ENCODE measurements at regions not wholly inside any gene's neighbourhood (a gene's known extent, or its start where the extent isn't known, plus 50 kb on each side); places are given as distances from the start of the nearest gene placed in this dataset.
A peak's percentile ranks its signal among the peaks of the same experiment; 100 is the strongest.

- H3K4me3 Mint-ChIP-seq, result no peak overlapping the region
- ATAC-seq (ENCODE audit: low read depth in 2 of 2), result no peak
Observed at GRCh38 chr15:91664224-91664836, 189.2 kb upstream of the SLCO3A1 start.

DNA sequence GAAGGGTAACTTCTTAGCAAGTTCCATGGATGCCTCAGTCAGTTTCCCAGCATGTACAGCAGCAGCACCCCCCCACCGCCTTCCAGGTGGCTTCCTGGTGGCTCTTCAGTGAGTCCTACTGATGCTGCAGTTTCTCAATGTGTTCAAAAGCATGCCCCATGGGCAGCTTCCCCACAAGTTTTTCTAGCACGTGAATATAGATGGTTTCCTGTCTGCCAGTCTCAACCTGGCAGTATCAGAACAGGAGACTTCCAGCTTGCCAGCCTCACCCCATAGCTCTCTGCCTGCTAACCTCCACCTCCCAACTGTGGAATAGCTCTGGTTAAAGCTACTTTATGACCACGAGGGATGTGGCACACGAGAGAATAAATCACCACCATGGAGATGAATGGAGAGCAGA lies 188.3 kb upstream of the SLCO3A1 start:
- DNase-seq, result peak in 1 of 3 donors; percentile 11

More at GRCh38 chr15:91664224-91664836, 189.2 kb upstream of the SLCO3A1 start:
- Histone ChIP-seq H3K27me3 (ENCODE audit: control insufficient read depth, insufficient read depth, low read length) (peaks cover 3% of the 10 kb centered on the region), H3K27ac (ENCODE audit: insufficient read depth, low read length, poor library complexity, severe bottlenecking) (no peak overlapping the region), H3K36me3 (ENCODE audit: control insufficient read depth, insufficient read depth, low read length) (no peaks in the 10 kb centered on the region), H3K9me3 (ENCODE audit: control insufficient read depth in 2 of 2, low read length in 2 of 2) (no peaks in the 10 kb centered on the region), H3K4me1 (ENCODE audit: control insufficient read depth, insufficient read depth, low read length, poor library complexity, severe bottlenecking) (no peaks in the 10 kb centered on the region), H3K4me3 (ENCODE audit: low read depth, low read length) (no peak overlapping the region)
- H3K4me1 Mint-ChIP-seq, result peaks cover 0 to 7% (median 3%) of the 10 kb centered on the region in 4 donors
- H3K9me3 Mint-ChIP-seq, result peaks cover 0 to 2% (median 0%) of the 10 kb centered on the region in 7 donors
- H3K27me3 Mint-ChIP-seq, result peaks cover 13% of the 10 kb centered on the region
- no peak overlapping the region for H3K27ac Mint-ChIP-seq
- no peak for DNase-seq
- no peaks in the 10 kb centered on the region for H3K36me3 Mint-ChIP-seq

DNA sequence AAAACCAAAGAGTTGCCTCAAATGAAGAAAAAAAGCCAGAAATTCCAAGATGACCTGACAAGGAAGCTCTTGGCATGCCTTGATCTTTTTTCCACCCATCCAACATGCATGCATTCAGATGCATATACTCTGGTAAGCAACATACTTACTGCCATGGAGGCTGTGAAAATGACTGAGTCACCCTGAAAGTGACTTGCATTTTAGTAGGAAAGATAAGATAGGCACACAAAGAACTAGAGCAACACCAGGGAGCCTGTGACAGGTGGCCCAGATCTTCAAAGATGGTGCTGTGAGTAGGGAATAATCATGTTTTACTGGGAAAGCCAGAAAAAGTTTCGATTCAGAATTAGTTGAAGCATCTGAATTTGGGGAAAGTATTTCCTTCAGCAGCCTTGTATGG lies 185.1 kb upstream of the SLCO3A1 start:
- Histone ChIP-seq H3K4me3 (ENCODE audit: low read depth, low read length) (no peak overlapping the region), H3K27ac (ENCODE audit: insufficient read depth, low read length, poor library complexity, severe bottlenecking) (no peak overlapping the region), H3K9me3 (ENCODE audit: control insufficient read depth in 2 of 2, low read length in 2 of 2) (no peaks in the 10 kb centered on the region), H3K27me3 (ENCODE audit: control insufficient read depth, insufficient read depth, low read length) (peaks cover 3% of the 10 kb centered on the region), H3K36me3 (ENCODE audit: control insufficient read depth, insufficient read depth, low read length) (no peaks in the 10 kb centered on the region), H3K4me1 (ENCODE audit: control insufficient read depth, insufficient read depth, low read length, poor library complexity, severe bottlenecking) (no peaks in the 10 kb centered on the region)
- Mint-ChIP-seq H3K4me3 (no peak overlapping the region), H3K9me3 (no peaks in the 10 kb centered on the region), H3K4me1 (no peaks in the 10 kb centered on the region), H3K36me3 (no peaks in the 10 kb centered on the region), H3K27ac (no peak overlapping the region), H3K27me3 (peaks cover 7% of the 10 kb centered on the region)
- DNase-seq, result no peak
- ATAC-seq (ENCODE audit: low read depth in 2 of 2), result no peak

More for the DNA sequence above, 188.3 kb upstream of the SLCO3A1 start:
- no peak for ATAC-seq (ENCODE audit: low read depth in 2 of 2)
- Histone ChIP-seq H3K4me3 (ENCODE audit: low read depth, low read length) (no peak overlapping the region), H3K4me1 (ENCODE audit: control insufficient read depth, insufficient read depth, low read length, poor library complexity, severe bottlenecking) (no peaks in the 10 kb centered on the region), H3K9me3 (ENCODE audit: control insufficient read depth in 2 of 2, low read length in 2 of 2) (no peaks in the 10 kb centered on the region), H3K36me3 (ENCODE audit: control insufficient read depth, insufficient read depth, low read length) (no peaks in the 10 kb centered on the region), H3K27ac (ENCODE audit: insufficient read depth, low read length, poor library complexity, severe bottlenecking) (no peak overlapping the region), H3K27me3 (ENCODE audit: control insufficient read depth, insufficient read depth, low read length) (peaks cover 3% of the 10 kb centered on the region)
- H3K36me3 Mint-ChIP-seq, result no peaks in the 10 kb centered on the region
- peaks cover 6% of the 10 kb centered on the region for H3K27me3 Mint-ChIP-seq
- peaks cover 0 to 5% (median 2%) of the 10 kb centered on the region in 4 donors for H3K4me1 Mint-ChIP-seq
- H3K27ac Mint-ChIP-seq, result no peak overlapping the region
- H3K9me3 Mint-ChIP-seq, result peaks cover 0 to 2% (median 0%) of the 10 kb centered on the region in 7 donors
- H3K4me3 Mint-ChIP-seq, result no peak overlapping the region

DNA sequence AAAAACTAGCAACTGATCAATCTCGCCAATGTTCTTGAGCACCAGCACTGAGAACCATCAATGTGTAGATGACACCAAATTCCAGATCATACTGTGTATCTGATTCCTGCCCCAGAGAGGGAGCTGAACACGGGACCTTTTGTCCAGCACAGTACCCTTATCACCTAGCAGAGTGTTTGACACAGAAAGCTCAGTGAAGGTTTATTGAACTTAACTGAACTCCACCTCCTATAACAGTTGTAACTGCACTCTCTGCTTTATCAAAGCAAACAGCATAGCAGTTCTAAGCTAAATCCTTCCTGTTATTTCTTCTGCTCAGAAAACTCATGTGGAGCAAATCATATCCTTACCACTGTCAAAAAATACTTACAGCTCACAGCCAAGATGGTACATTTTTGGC lies 183.4 kb upstream of the SLCO3A1 start:
- DNase-seq (no peak), ATAC-seq (ENCODE audit: low read depth in 2 of 2) (no peak)
- H3K36me3 ChIP-seq (ENCODE audit: control insufficient read depth, insufficient read depth, low read length), result no peaks in the 10 kb centered on the region
- H3K9me3 ChIP-seq (ENCODE audit: control insufficient read depth in 2 of 2, low read length in 2 of 2), result peaks cover 10% of the 10 kb centered on the region in 2 experiments
- Mint-ChIP-seq H3K27me3 (peaks cover 14% of the 10 kb centered on the region), H3K27ac (no peak overlapping the region), H3K36me3 (no peaks in the 10 kb centered on the region), H3K9me3 (peaks cover 0 to 15% (median 6%) of the 10 kb centered on the region in 7 donors), H3K4me3 (no peak overlapping the region), H3K4me1 (no peaks in the 10 kb centered on the region)
- H3K4me3 ChIP-seq (ENCODE audit: low read depth, low read length), result no peak overlapping the region
- H3K27ac ChIP-seq (ENCODE audit: insufficient read depth, low read length, poor library complexity, severe bottlenecking), result no peak overlapping the region
- peaks cover 7% of the 10 kb centered on the region for H3K27me3 ChIP-seq (ENCODE audit: control insufficient read depth, insufficient read depth, low read length)
- H3K4me1 ChIP-seq (ENCODE audit: control insufficient read depth, insufficient read depth, low read length, poor library complexity, severe bottlenecking), result no peaks in the 10 kb centered on the region

- Histone ChIP-seq H3K27me3 (ENCODE audit: control insufficient read depth, insufficient read depth, low read length) (peaks cover 6% of the 10 kb centered on the region), H3K27ac (ENCODE audit: insufficient read depth, low read length, poor library complexity, severe bottlenecking) (no peak overlapping the region), H3K4me1 (ENCODE audit: control insufficient read depth, insufficient read depth, low read length, poor library complexity, severe bottlenecking) (no peaks in the 10 kb centered on the region), H3K9me3 (ENCODE audit: control insufficient read depth in 2 of 2, low read length in 2 of 2) (peaks cover 10% of the 10 kb centered on the region in 2 experiments), H3K4me3 (ENCODE audit: low read depth, low read length) (no peak overlapping the region), H3K36me3 (ENCODE audit: control insufficient read depth, insufficient read depth, low read length) (no peaks in the 10 kb centered on the region)
- Mint-ChIP-seq H3K9me3 (peaks cover 0 to 15% (median 6%) of the 10 kb centered on the region in 7 donors), H3K4me1 (no peaks in the 10 kb centered on the region), H3K27ac (no peak overlapping the region), H3K27me3 (peaks cover 15% of the 10 kb centered on the region), H3K4me3 (no peak overlapping the region), H3K36me3 (no peaks in the 10 kb centered on the region)
- no peak for ATAC-seq (ENCODE audit: low read depth in 2 of 2)
- DNase-seq, result no peak
Observed at GRCh38 chr15:91678003-91678402, 175.5 kb upstream of the SLCO3A1 start.

DNA sequence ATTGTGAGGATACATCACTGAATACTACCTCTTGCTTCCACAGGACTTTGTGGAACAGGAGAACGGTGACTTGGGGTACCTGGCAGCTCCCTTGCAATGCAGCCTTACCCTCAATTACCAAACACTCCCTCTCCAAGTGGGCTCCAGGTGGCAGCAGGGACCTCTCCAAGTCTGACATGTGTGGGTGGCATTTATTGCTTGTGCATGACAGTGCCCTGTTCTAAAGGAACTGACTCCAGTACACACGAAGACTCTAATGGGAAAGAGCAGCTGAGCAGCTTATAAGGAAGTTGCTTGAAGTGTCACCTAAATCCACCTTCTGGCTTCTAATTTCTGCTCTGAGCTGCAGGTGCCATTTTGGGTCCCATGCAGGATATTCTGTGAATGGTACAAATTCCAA lies 174.1 kb upstream of the SLCO3A1 start:
- DNase-seq, result no peak
- Mint-ChIP-seq H3K36me3 (no peaks in the 10 kb centered on the region), H3K27ac (no peak overlapping the region), H3K27me3 (peaks cover 11% of the 10 kb centered on the region), H3K4me1 (no peaks in the 10 kb centered on the region), H3K4me3 (no peak overlapping the region), H3K9me3 (peaks cover 0 to 10% (median 6%) of the 10 kb centered on the region in 7 donors)
- H3K9me3 ChIP-seq (ENCODE audit: control insufficient read depth in 2 of 2, low read length in 2 of 2), result peaks cover 5 to 6% of the 10 kb centered on the region in 2 experiments
- no peak overlapping the region for H3K4me3 ChIP-seq (ENCODE audit: low read depth, low read length)
- peaks cover 5% of the 10 kb centered on the region for H3K27me3 ChIP-seq (ENCODE audit: control insufficient read depth, insufficient read depth, low read length)
- ATAC-seq (ENCODE audit: low read depth in 2 of 2), result no peak
- no peak overlapping the region for H3K27ac ChIP-seq (ENCODE audit: insufficient read depth, low read length, poor library complexity, severe bottlenecking)
- H3K4me1 ChIP-seq (ENCODE audit: control insufficient read depth, insufficient read depth, low read length, poor library complexity, severe bottlenecking), result no peaks in the 10 kb centered on the region
- no peaks in the 10 kb centered on the region for H3K36me3 ChIP-seq (ENCODE audit: control insufficient read depth, insufficient read depth, low read length)

DNA sequence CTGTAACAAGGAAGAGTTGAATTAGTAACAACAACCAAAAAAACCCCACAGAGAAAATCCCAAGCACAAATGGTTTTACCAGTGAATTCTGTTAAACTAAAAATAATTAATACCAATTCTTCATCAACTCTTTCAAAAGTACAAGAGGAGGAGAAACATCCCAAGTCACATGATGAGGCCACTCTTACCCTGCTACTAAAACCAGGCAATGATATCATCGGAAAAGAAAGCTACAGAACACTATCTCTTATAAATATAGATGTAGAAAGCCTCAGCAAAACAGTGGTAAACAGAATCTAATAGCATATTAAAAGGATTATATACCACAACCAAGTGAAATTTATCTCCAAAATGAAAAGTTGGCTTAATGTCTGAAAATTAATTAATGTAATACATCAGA lies 168.1 kb upstream of the SLCO3A1 start:
- no peak overlapping the region for H3K27ac Mint-ChIP-seq
- H3K36me3 ChIP-seq (ENCODE audit: control insufficient read depth, insufficient read depth, low read length), result no peaks in the 10 kb centered on the region
- H3K4me1 Mint-ChIP-seq, result no peaks in the 10 kb centered on the region
- H3K27me3 Mint-ChIP-seq, result peaks cover 22% of the 10 kb centered on the region
- no peak overlapping the region for H3K4me3 Mint-ChIP-seq
- H3K9me3 Mint-ChIP-seq, result peaks cover 0 to 4% (median 0%) of the 10 kb centered on the region in 7 donors
- H3K36me3 Mint-ChIP-seq, result no peaks in the 10 kb centered on the region
- no peak for ATAC-seq (ENCODE audit: low read depth in 2 of 2)
- H3K27ac ChIP-seq (ENCODE audit: insufficient read depth, low read length, poor library complexity, severe bottlenecking), result no peak overlapping the region
- no peaks in the 10 kb centered on the region for H3K9me3 ChIP-seq (ENCODE audit: control insufficient read depth in 2 of 2, low read length in 2 of 2)
- no peak for DNase-seq
- peaks cover 7% of the 10 kb centered on the region for H3K27me3 ChIP-seq (ENCODE audit: control insufficient read depth, insufficient read depth, low read length)
- H3K4me1 ChIP-seq (ENCODE audit: control insufficient read depth, insufficient read depth, low read length, poor library complexity, severe bottlenecking), result no peaks in the 10 kb centered on the region
- H3K4me3 ChIP-seq (ENCODE audit: low read depth, low read length), result no peak overlapping the region

DNA sequence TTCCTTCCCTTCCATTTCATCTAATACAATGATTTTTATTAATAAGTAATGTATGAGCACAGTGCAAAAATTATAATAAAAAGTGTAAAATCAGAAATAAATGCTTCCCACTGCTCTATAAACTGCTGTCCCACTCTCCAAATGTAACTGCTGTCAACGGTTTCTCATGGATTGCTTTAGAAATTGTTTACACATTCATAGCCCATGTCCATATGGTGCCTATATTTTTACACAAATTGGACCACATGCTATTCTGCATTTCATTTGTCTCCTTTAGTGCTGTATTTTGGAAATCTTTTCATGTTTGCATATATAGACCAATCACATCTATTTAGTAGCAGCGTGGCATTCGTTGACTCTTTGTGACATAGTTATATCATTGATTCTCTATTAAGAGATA lies 164.7 kb upstream of the SLCO3A1 start:
- Histone ChIP-seq H3K9me3 (ENCODE audit: control insufficient read depth in 2 of 2, low read length in 2 of 2) (no peaks in the 10 kb centered on the region), H3K4me1 (ENCODE audit: control insufficient read depth, insufficient read depth, low read length, poor library complexity, severe bottlenecking) (no peaks in the 10 kb centered on the region), H3K27ac (ENCODE audit: insufficient read depth, low read length, poor library complexity, severe bottlenecking) (no peak overlapping the region), H3K27me3 (ENCODE audit: control insufficient read depth, insufficient read depth, low read length) (peaks cover 7% of the 10 kb centered on the region), H3K4me3 (ENCODE audit: low read depth, low read length) (no peak overlapping the region), H3K36me3 (ENCODE audit: control insufficient read depth, insufficient read depth, low read length) (no peaks in the 10 kb centered on the region)
- DNase-seq (no peak), ATAC-seq (ENCODE audit: low read depth in 2 of 2) (no peak)
- no peak overlapping the region for H3K4me3 Mint-ChIP-seq
- H3K4me1 Mint-ChIP-seq, result no peaks in the 10 kb centered on the region
- no peak overlapping the region for H3K27ac Mint-ChIP-seq
- no peaks in the 10 kb centered on the region for H3K36me3 Mint-ChIP-seq
- H3K27me3 Mint-ChIP-seq, result peaks cover 17% of the 10 kb centered on the region
- H3K9me3 Mint-ChIP-seq, result peaks cover 0 to 4% (median 0%) of the 10 kb centered on the region in 7 donors

Measured in CD4-positive, CD25-positive, alpha-beta regulatory T cell (primary cell).